Nephron (organoid): ENCODE measurements at regions not wholly inside any gene's neighbourhood (a gene's known extent, or its start where the extent isn't known, plus 50 kb on each side); places are given as distances from the start of the nearest gene placed in this dataset.
A peak's percentile ranks its signal among the peaks of the same experiment; 100 is the strongest.
"Not testable (repeated sequence)": the region's sequence is repeated elsewhere in the genome, so short reads cannot be mapped to it uniquely, and the experiment has no call there.

Experiments
- H3K27ac Mint-ChIP-seq, 3 experiments: 2 replicates each; pipeline ENCODE4 v1.8.0; 2020; ENCODE audit warnings: mixed read lengths in 3 of 3, mild to moderate bottlenecking in 2 of 3, moderate library complexity in 1 of 3
- H3K27me3 Mint-ChIP-seq: 2 replicates; pipeline ENCODE4 v1.8.0; 2021; ENCODE audit warnings: low read depth, mild to moderate bottlenecking, moderate library complexity, mixed read lengths
- H3K36me3 Mint-ChIP-seq: 2 replicates; pipeline ENCODE4 v1.8.0; 2020; ENCODE audit warnings: low read depth, mixed read lengths
- H3K4me1 Mint-ChIP-seq: 2 replicates; pipeline ENCODE4 v1.8.0; 2020; ENCODE audit warnings: mixed read lengths
- H3K4me3 Mint-ChIP-seq, 3 experiments: 2 replicates each; pipeline ENCODE4 v1.8.0; 2020; ENCODE audit warnings: mild to moderate bottlenecking in 3 of 3, mixed read lengths in 3 of 3, moderate library complexity in 2 of 3
- H3K9me3 Mint-ChIP-seq: 2 replicates; pipeline ENCODE4 v1.8.0; 2020; ENCODE audit warnings: mixed read lengths
- TF ChIP-seq, protein P1 (sequence below), 3 experiments: fragments of 200-600 bp; sonication (generic); IDR thresholded peaks; one replicate each; pipeline ENCODE4 v1.5.0; 2021; ENCODE audit warnings: antibody characterized with exemption in 3 of 3; ENCODE audit not compliant: unreplicated experiment in 3 of 3

DNA sequence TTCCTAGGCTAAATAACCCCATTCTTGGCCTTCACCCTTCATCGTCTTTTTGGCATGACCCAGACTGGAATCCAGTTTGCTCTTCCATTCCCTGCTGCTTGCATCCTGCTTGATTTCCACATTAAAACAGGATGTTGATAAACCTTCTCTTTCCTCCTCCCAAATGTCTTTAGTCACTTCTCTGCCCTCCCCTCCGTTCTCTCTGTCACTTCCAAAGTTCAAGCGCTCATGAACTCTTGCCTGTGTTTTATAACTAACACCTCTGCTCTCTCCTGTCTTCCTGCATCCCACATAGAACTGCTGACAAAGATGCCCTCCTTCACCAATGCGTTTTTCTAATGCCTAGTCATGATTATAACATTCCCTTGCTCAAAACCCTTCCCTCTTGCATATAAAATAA is 65.6 kb upstream of the SLC44A3 start:
- peak overlapping the region; percentile 11 to 73 (median 66) for H3K27ac Mint-ChIP-seq
- H3K4me3 Mint-ChIP-seq = no peak overlapping the region
- TF ChIP-seq, protein P1, sequence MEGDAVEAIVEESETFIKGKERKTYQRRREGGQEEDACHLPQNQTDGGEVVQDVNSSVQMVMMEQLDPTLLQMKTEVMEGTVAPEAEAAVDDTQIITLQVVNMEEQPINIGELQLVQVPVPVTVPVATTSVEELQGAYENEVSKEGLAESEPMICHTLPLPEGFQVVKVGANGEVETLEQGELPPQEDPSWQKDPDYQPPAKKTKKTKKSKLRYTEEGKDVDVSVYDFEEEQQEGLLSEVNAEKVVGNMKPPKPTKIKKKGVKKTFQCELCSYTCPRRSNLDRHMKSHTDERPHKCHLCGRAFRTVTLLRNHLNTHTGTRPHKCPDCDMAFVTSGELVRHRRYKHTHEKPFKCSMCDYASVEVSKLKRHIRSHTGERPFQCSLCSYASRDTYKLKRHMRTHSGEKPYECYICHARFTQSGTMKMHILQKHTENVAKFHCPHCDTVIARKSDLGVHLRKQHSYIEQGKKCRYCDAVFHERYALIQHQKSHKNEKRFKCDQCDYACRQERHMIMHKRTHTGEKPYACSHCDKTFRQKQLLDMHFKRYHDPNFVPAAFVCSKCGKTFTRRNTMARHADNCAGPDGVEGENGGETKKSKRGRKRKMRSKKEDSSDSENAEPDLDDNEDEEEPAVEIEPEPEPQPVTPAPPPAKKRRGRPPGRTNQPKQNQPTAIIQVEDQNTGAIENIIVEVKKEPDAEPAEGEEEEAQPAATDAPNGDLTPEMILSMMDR (IDR thresholded peaks at IDR 0.05; ENCODE audit: unreplicated experiment in 3 of 3) = no peak
- peaks cover 16% of the 10 kb centered on the region for H3K9me3 Mint-ChIP-seq
- H3K4me1 Mint-ChIP-seq = peaks cover 31% of the 10 kb centered on the region
- no peaks in the 10 kb centered on the region for H3K27me3 Mint-ChIP-seq
- H3K36me3 Mint-ChIP-seq = peaks cover 7% of the 10 kb centered on the region

- H3K27ac Mint-ChIP-seq = peak overlapping the region; percentile 29 to 73 (median 34)
- H3K4me3 Mint-ChIP-seq = no peak overlapping the region
- H3K36me3 Mint-ChIP-seq = peaks cover 7% of the 10 kb centered on the region
- H3K4me1 Mint-ChIP-seq = peaks cover 31% of the 10 kb centered on the region
- H3K9me3 Mint-ChIP-seq = peaks cover 17% of the 10 kb centered on the region
- TF ChIP-seq, protein P1 (IDR thresholded peaks at IDR 0.05; ENCODE audit: unreplicated experiment in 3 of 3) = no peak
- no peaks in the 10 kb centered on the region for H3K27me3 Mint-ChIP-seq
Measured at GRCh38 chr1:94754095-94754494, 66.1 kb upstream of the SLC44A3 start.

GRCh38 chr1:94753171-94753972 is 66.8 kb upstream of the SLC44A3 start:
- H3K9me3 Mint-ChIP-seq = peaks cover 22% of the 10 kb centered on the region
- peaks cover 31% of the 10 kb centered on the region for H3K4me1 Mint-ChIP-seq
- H3K4me3 Mint-ChIP-seq = no peak overlapping the region
- H3K36me3 Mint-ChIP-seq = peaks cover 9% of the 10 kb centered on the region
- TF ChIP-seq, protein P1 (IDR thresholded peaks at IDR 0.05; ENCODE audit: unreplicated experiment in 3 of 3) = no peak
- H3K27me3 Mint-ChIP-seq = no peaks in the 10 kb centered on the region
- peak overlapping the region; percentile 29 to 73 (median 34) for H3K27ac Mint-ChIP-seq

- H3K9me3 Mint-ChIP-seq = peaks cover 22% of the 10 kb centered on the region
- not testable (repeated sequence) for H3K36me3 Mint-ChIP-seq, H3K27ac Mint-ChIP-seq, H3K4me3 Mint-ChIP-seq, H3K27me3 Mint-ChIP-seq
- peaks cover 24% of the 10 kb centered on the region for H3K4me1 Mint-ChIP-seq
Measured at GRCh38 chr1:94751483-94751882, 68.7 kb upstream of the SLC44A3 start.

DNA sequence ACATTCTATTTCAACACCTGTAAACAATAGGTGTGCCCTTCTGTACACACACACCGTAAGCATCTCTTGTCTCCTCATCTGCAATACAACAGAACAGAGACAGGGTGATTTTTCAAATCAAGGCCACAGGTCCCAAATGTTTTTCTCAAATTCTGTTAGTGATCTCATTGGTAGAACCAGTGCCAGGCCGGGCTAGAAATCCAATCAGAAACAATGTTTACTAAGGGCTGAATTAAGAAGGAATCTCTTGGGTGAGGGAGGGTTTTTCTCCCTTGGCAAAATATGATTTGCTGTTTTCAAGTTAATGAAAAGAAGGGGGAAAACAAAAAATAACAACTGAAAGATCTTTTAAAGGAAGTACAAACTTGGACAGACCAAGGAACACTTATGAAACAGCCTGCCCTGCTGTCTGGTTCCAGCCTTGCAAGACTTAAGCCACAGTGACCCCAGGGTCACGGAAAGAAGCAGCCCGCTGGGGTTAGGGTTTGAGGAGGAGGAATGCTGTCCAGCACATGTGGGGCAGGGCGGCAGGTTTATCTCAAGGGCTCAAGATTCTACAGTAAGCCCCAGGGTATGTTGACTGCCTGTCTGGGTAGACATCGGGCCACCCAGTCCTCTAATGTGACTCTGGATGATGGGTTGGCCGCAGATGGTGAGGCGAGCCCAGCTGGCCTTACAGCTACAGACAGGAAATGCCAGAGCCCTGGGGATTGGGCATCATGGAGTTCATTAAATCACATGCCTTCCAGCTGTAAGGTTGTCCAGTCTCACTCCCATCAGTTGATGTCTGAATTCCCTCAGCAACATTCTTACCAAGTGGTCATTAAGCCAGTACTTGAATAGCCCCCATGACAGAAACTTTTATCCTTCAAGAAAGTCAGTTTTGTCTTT is 73.3 kb upstream of the SLC44A3 start:
- peaks cover 4% of the 10 kb centered on the region for H3K36me3 Mint-ChIP-seq
- H3K27me3 Mint-ChIP-seq = no peaks in the 10 kb centered on the region
- H3K9me3 Mint-ChIP-seq = peaks cover 18% of the 10 kb centered on the region
- H3K27ac Mint-ChIP-seq = peak overlapping the region in 1 of 3 experiments; percentile 42
- H3K4me1 Mint-ChIP-seq = peaks cover 23% of the 10 kb centered on the region
- H3K4me3 Mint-ChIP-seq = no peak overlapping the region
- TF ChIP-seq, protein P1 (IDR thresholded peaks at IDR 0.05; ENCODE audit: unreplicated experiment in 3 of 3) = no peak

DNA sequence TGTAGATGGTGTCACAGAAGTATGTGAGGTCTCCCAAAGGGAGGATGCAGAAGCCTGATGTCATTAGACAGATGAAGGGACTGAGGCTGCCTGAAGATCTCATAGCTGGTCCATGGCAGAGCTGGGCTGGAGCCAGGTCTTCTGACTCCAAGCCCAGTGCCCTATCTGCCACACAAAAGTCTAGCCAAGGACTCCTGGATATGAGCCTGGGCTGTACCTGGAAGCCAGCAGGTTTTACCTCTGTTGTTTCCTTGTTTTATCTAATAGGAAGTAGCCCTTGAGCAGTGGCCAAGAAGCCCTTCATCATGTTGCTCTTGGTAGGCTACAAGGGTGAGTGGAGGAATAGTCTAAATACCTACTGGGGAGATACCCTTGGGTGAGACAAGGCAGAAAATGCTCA is 74.4 kb upstream of the SLC44A3 start:
- Mint-ChIP-seq H3K27ac (peak overlapping the region in 1 of 3 experiments; percentile 11), H3K4me3 (no peak overlapping the region), H3K36me3 (peaks cover 4% of the 10 kb centered on the region), H3K9me3 (peaks cover 13% of the 10 kb centered on the region), H3K4me1 (peaks cover 28% of the 10 kb centered on the region), H3K27me3 (no peaks in the 10 kb centered on the region)
- TF ChIP-seq, protein P1 (IDR thresholded peaks at IDR 0.05; ENCODE audit: unreplicated experiment in 3 of 3) = no peak
